MM.1S (cell line): ENCODE measurements at regions not wholly inside any gene's neighbourhood (a gene's known extent, or its start where the extent isn't known, plus 50 kb on each side); places are given as distances from the start of the nearest gene placed in this dataset.

Source experiments
- CTCF ChIP-seq: fragments of 300-600 bp; sonication (generic); IDR thresholded peaks from 2 replicates; pipeline ENCODE4 v1.5.1; 2016; ENCODE audit warnings: antibody characterized with exemption, low read length, mixed read lengths
- EZH2 ChIP-seq: fragments of 300-600 bp; sonication (generic); optimal IDR thresholded peaks from 2 replicates; pipeline ENCODE3; 2017; ENCODE audit warnings: low read depth, mild to moderate bottlenecking, antibody characterized with exemption, low read length, mixed read lengths

DNA sequence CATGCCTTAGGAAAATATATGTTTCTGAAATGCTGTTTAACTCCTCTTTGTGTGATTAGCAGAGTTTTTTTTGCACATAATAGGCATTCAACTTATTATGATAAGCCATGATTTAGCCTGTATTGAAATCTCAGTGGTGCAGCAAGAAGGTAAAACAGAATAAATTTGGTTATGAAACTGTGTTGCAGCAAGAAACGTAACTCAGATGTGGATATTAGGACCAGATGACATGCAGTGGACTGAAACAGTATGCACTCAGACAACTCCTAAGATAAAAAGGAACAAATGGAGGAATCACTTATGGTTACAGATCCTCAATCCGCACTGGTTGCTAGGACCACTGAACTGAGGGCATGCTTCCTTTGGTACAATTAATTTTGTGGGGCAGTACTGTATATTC, 254.2 kb upstream of the HSF2 start:
- TF ChIP-seq CTCF (no peak), EZH2 (no peak)
